ENCODE measurements at regions not wholly inside any gene's neighbourhood (a gene's known extent, or its start where the extent isn't known, plus 50 kb on each side); places are given as distances from the start of the nearest gene placed in this dataset.

GRCh38 chr18:22536558-22536957, 118.8 kb upstream of the CTAGE1 start:
- peaks cover 13% of the 10 kb centered on the region for H3K4me1 ChIP-seq (ENCODE audit: low read depth)
- peak overlapping the region; percentile 85 for H3K27ac ChIP-seq
- no peaks in the 10 kb centered on the region for H3K27me3 ChIP-seq
- no peak for TF ChIP-seq CTCF (IDR thresholded peaks at IDR 0.05; ENCODE audit: low read depth, low read length)
- DNase-seq (ENCODE audit: low read depth in 1 of 2, low spot score in 1 of 2): peak in 1 of 2 donors; percentile 56
- H3K36me3 ChIP-seq: no peaks in the 10 kb centered on the region
- no peak overlapping the region for H3K4me3 ChIP-seq
- no peaks in the 10 kb centered on the region for H3K9me3 ChIP-seq (ENCODE audit: low read depth)

GRCh38 chr18:22538426-22538825, 120.7 kb upstream of the CTAGE1 start:
- no peak for DNase-seq (ENCODE audit: low read depth in 1 of 2, low spot score in 1 of 2)
- H3K27me3 ChIP-seq: no peaks in the 10 kb centered on the region
- H3K36me3 ChIP-seq: no peaks in the 10 kb centered on the region
- H3K27ac ChIP-seq: no peak overlapping the region
- no peaks in the 10 kb centered on the region for H3K9me3 ChIP-seq (ENCODE audit: low read depth)
- no peak for TF ChIP-seq CTCF (IDR thresholded peaks at IDR 0.05; ENCODE audit: low read depth, low read length)
- no peak overlapping the region for H3K4me3 ChIP-seq
- peaks cover 21% of the 10 kb centered on the region for H3K4me1 ChIP-seq (ENCODE audit: low read depth)

GRCh38 chr18:22539051-22539765, 121.5 kb upstream of the CTAGE1 start:
- H3K9me3 ChIP-seq (ENCODE audit: low read depth): no peaks in the 10 kb centered on the region
- H3K4me1 ChIP-seq (ENCODE audit: low read depth): peaks cover 21% of the 10 kb centered on the region
- H3K4me3 ChIP-seq: no peak overlapping the region
- no peak overlapping the region for H3K27ac ChIP-seq
- H3K36me3 ChIP-seq: no peaks in the 10 kb centered on the region
- no peaks in the 10 kb centered on the region for H3K27me3 ChIP-seq
- TF ChIP-seq CTCF (IDR thresholded peaks at IDR 0.05; ENCODE audit: low read depth, low read length): no peak
- DNase-seq (ENCODE audit: low read depth in 1 of 2, low spot score in 1 of 2): no peak

GRCh38 chr18:22541232-22541631, 123.5 kb upstream of the CTAGE1 start:
- Histone ChIP-seq H3K4me1 (ENCODE audit: low read depth) (peaks cover 19% of the 10 kb centered on the region), H3K4me3 (no peak overlapping the region), H3K27me3 (no peaks in the 10 kb centered on the region), H3K36me3 (no peaks in the 10 kb centered on the region), H3K9me3 (ENCODE audit: low read depth) (no peaks in the 10 kb centered on the region), H3K27ac (no peak overlapping the region)
- no peak for TF ChIP-seq CTCF (IDR thresholded peaks at IDR 0.05; ENCODE audit: low read depth, low read length)
- DNase-seq (ENCODE audit: low read depth in 1 of 2, low spot score in 1 of 2): no peak

- Histone ChIP-seq H3K4me3 (no peak overlapping the region), H3K27me3 (no peaks in the 10 kb centered on the region), H3K36me3 (no peaks in the 10 kb centered on the region), H3K9me3 (ENCODE audit: low read depth) (no peaks in the 10 kb centered on the region), H3K4me1 (ENCODE audit: low read depth) (peaks cover 19% of the 10 kb centered on the region), H3K27ac (peak overlapping the region; percentile 7)
- DNase-seq (ENCODE audit: low read depth in 1 of 2, low spot score in 1 of 2): peak in 1 of 2 donors; percentile 55
- TF ChIP-seq CTCF (IDR thresholded peaks at IDR 0.05; ENCODE audit: low read depth, low read length): no peak
These were observed 124.7 kb upstream of the CTAGE1 start for GRCh38 chr18:22542406-22542835.
